Adrenal gland (tissue), 5 donors: ENCODE measurements at regions not wholly inside any gene's neighbourhood (a gene's known extent, or its start where the extent isn't known, plus 50 kb on each side); places are given as distances from the start of the nearest gene placed in this dataset.

Source experiments
- CTCF ChIP-seq, 6 experiments: fragments of 450-650 bp in 4 of 6; fragments of 200-600 bp in 2 of 6; sonication (generic) in 1 of 6; IDR thresholded peaks; 1 replicate in 5 of 6; 2 replicates in 1 of 6; pipeline versions ENCODE4 v1.5.1 to v1.8.0; 2016 to 2021; ENCODE audit warnings: antibody characterized with exemption in 6 of 6, mild to moderate bottlenecking in 2 of 6, moderate library complexity in 1 of 6
- POLR2A ChIP-seq, 2 donors: fragments of 450-650 bp; IDR thresholded peaks; one replicate each; pipeline ENCODE4 v1.6.1; 2017; ENCODE audit warnings: antibody characterized with exemption in 2 of 2, mild to moderate bottlenecking in 2 of 2, moderate library complexity in 1 of 2
- donor health status: DM: no; HTN: no; CAD: no.

- TF ChIP-seq CTCF (IDR thresholded peaks at IDR 0.05) (no peak), POLR2A (IDR thresholded peaks at IDR 0.05) (no peak)
Measured at GRCh38 chr5:107170620-107171019, 500.1 kb downstream of the EFNA5 start.
